ENCODE measurements at regions not wholly inside any gene's neighbourhood (a gene's known extent, or its start where the extent isn't known, plus 50 kb on each side); places are given as distances from the start of the nearest gene placed in this dataset.

DNA sequence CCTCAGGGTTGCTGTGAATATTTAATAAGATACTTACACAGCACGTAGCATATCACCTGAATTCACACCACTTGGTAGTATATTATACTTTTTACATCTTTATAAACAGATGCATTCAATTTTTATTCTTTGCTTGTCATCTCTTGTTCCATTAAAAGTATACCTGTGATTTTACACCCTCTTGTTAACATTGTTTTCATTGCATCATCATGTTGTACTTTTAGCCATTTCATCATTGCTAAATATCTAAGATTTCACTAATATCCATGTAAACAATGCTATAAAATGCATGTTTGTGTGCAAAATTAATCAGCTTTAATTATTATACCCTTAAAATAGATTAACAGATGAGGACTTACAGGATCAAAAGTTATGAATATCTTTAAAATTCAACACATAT, 155.3 kb downstream of the MEX3B start:
- TF ChIP-seq POLR2A (IDR thresholded peaks at IDR 0.05) = no peak
- TF ChIP-seq, protein P1, sequence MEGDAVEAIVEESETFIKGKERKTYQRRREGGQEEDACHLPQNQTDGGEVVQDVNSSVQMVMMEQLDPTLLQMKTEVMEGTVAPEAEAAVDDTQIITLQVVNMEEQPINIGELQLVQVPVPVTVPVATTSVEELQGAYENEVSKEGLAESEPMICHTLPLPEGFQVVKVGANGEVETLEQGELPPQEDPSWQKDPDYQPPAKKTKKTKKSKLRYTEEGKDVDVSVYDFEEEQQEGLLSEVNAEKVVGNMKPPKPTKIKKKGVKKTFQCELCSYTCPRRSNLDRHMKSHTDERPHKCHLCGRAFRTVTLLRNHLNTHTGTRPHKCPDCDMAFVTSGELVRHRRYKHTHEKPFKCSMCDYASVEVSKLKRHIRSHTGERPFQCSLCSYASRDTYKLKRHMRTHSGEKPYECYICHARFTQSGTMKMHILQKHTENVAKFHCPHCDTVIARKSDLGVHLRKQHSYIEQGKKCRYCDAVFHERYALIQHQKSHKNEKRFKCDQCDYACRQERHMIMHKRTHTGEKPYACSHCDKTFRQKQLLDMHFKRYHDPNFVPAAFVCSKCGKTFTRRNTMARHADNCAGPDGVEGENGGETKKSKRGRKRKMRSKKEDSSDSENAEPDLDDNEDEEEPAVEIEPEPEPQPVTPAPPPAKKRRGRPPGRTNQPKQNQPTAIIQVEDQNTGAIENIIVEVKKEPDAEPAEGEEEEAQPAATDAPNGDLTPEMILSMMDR (IDR thresholded peaks at IDR 0.05) = no peak

All from esophagus squamous epithelium (tissue), 4 donors.